MM.1S (cell line): ENCODE measurements at regions not wholly inside any gene's neighbourhood (a gene's known extent, or its start where the extent isn't known, plus 50 kb on each side); places are given as distances from the start of the nearest gene placed in this dataset.

Experiments used
- CTCF ChIP-seq: fragments of 300-600 bp; sonication (generic); IDR thresholded peaks from 2 replicates; pipeline ENCODE4 v1.5.1; 2016; ENCODE audit warnings: antibody characterized with exemption, low read length, mixed read lengths
- EZH2 ChIP-seq: fragments of 300-600 bp; sonication (generic); optimal IDR thresholded peaks from 2 replicates; pipeline ENCODE3; 2017; ENCODE audit warnings: low read depth, mild to moderate bottlenecking, antibody characterized with exemption, low read length, mixed read lengths
- EZH2phosphoT487 ChIP-seq: fragments of 300-600 bp; sonication (generic); IDR thresholded peaks from 2 replicates; pipeline ENCODE4 v1.6.1; 2018; ENCODE audit warnings: antibody characterized with exemption, low read length

GRCh38 chr1:195849180-195849579 lies 759.1 kb downstream of the KCNT2 start:
- TF ChIP-seq CTCF (no peak), EZH2phosphoT487 (no peak), EZH2 (no peak)
